ENCODE measurements at regions not wholly inside any gene's neighbourhood (a gene's known extent, or its start where the extent isn't known, plus 50 kb on each side); places are given as distances from the start of the nearest gene placed in this dataset.

DNA sequence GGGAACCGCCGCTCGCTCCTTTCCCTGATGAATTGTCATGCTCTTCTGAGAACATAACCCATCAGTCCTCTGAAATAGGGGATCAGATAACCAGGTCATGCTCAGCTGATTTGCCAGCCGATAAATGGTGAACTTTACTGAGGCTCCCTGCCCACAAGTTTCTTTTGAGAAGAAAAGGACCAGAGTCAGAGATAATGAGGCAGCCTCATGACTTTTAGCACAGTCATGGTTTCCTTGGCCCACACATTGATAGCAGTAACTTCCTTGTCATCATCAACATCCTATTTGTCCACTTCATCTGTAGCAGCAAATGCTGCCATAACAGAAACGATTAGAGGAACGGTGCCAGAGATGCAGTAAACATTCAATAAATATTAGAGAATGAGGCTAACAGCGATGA lies 509.0 kb downstream of the GATA3 start:
- no peak for ATAC-seq
- TF ChIP-seq, protein P1, sequence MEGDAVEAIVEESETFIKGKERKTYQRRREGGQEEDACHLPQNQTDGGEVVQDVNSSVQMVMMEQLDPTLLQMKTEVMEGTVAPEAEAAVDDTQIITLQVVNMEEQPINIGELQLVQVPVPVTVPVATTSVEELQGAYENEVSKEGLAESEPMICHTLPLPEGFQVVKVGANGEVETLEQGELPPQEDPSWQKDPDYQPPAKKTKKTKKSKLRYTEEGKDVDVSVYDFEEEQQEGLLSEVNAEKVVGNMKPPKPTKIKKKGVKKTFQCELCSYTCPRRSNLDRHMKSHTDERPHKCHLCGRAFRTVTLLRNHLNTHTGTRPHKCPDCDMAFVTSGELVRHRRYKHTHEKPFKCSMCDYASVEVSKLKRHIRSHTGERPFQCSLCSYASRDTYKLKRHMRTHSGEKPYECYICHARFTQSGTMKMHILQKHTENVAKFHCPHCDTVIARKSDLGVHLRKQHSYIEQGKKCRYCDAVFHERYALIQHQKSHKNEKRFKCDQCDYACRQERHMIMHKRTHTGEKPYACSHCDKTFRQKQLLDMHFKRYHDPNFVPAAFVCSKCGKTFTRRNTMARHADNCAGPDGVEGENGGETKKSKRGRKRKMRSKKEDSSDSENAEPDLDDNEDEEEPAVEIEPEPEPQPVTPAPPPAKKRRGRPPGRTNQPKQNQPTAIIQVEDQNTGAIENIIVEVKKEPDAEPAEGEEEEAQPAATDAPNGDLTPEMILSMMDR (IDR thresholded peaks at IDR 0.05): no peak
- Histone ChIP-seq H3K9me3 (no peaks in the 10 kb centered on the region), H3K4me1 (ENCODE audit: low read depth) (no peaks in the 10 kb centered on the region), H3K36me3 (ENCODE audit: low read depth) (no peaks in the 10 kb centered on the region), H3K4me3 (no peak overlapping the region)
- DNase-seq: no peak
- intact Hi-C loops (cut with DNase I, micrococcal nuclease): no loop called here

DNA sequence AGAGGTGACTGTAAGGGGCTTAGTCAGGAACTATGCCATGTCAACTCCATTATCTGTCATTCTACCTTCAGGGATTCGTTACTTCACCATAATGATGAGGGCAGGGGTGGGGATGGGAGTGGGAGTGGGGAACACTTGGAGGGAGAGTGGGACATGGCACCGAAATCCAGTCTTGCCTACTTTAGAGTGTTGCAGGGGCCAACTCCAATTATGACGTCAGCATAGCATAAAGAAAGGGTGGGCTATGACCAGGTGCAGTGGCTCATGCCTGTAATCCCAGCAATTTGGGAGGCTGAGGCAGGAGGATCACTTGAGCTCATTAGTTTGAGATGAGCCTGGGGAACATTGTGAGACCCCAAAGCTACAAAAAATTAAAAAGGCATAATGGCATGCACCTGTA lies 512.2 kb downstream of the GATA3 start:
- no peaks in the 10 kb centered on the region for H3K9me3 ChIP-seq
- DNase-seq: no peak
- TF ChIP-seq, protein P1 (IDR thresholded peaks at IDR 0.05): no peak
- no peak overlapping the region for H3K4me3 ChIP-seq
- no peak for ATAC-seq
- intact Hi-C loops (cut with DNase I, micrococcal nuclease): no loop called here
- H3K4me1 ChIP-seq (ENCODE audit: low read depth): no peaks in the 10 kb centered on the region
- no peaks in the 10 kb centered on the region for H3K36me3 ChIP-seq (ENCODE audit: low read depth)

DNA sequence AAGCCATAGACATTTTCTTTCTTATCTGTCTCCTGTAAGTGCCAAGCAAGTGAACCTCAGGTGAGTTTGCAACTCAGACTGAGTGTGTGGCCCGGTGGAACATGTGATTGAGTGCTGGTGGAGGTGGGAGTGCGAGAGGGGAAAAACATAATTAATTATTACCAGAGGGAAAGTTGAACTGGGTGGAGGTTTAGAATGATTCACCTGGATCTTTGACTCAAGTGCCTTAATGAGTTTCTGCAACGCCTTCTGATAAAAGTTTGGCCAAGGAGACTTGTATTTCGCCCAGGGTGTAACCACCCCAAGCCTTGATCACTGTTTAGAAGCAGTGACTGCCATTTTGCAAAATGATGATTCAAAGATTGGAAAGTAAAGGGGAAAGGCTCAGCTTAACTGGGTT lies 513.9 kb downstream of the GATA3 start:
- no peak overlapping the region for H3K4me3 ChIP-seq
- intact Hi-C loops (cut with DNase I, micrococcal nuclease): no loop called here
- H3K9me3 ChIP-seq: no peaks in the 10 kb centered on the region
- H3K36me3 ChIP-seq (ENCODE audit: low read depth): no peaks in the 10 kb centered on the region
- no peaks in the 10 kb centered on the region for H3K4me1 ChIP-seq (ENCODE audit: low read depth)
- TF ChIP-seq, protein P1 (IDR thresholded peaks at IDR 0.05): no peak
- no peak for ATAC-seq
- no peak for DNase-seq

DNA sequence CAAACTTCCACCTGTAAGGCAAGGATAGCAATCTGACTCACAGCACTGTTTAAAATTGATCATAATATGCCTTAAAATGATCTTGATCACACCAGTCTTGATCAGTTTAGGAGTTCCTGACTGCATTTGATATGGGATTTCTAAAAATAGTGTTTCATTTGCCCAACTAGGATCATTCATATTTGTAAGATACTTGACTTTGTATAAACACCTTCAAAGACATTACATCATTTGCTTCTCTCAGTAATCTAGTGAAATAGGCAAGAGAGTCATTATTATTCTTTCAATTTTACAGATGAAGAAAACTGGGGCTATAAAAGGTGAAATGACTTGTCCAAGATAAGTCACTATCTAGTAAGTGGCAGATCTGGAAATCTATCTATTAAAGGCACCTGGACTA lies 521.1 kb downstream of the GATA3 start:
- no peaks in the 10 kb centered on the region for H3K9me3 ChIP-seq
- no peak overlapping the region for H3K4me3 ChIP-seq
- ATAC-seq: no peak
- no peaks in the 10 kb centered on the region for H3K4me1 ChIP-seq (ENCODE audit: low read depth)
- no peak for DNase-seq
- H3K36me3 ChIP-seq (ENCODE audit: low read depth): no peaks in the 10 kb centered on the region
- TF ChIP-seq, protein P1 (IDR thresholded peaks at IDR 0.05): no peak
- intact Hi-C loops (cut with DNase I, micrococcal nuclease): no loop called here

DNA sequence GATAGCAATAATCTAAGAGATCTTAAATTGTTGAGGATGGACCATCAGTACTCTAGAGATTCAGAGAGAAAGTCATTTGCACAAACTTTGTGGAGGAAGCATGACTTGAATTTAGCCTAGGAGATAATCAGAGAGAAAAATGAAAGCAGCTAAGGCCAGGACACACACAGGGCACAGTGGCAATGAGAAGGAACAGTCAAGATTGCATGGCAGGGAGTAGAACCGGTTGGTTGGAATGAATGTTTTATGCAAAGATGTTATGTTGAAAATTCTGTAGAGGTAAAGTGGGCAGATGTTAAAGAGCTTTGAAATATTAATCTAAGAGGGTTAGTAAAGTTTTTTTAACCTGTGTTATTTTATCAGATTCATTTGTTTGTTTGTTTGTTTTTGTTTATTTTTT lies 521.8 kb downstream of the GATA3 start:
- TF ChIP-seq, protein P1 (IDR thresholded peaks at IDR 0.05): no peak
- no peak overlapping the region for H3K4me3 ChIP-seq
- DNase-seq: no peak
- no peaks in the 10 kb centered on the region for H3K36me3 ChIP-seq (ENCODE audit: low read depth)
- intact Hi-C loops (cut with DNase I, micrococcal nuclease): no loop called here
- ATAC-seq: no peak
- H3K9me3 ChIP-seq: no peaks in the 10 kb centered on the region
- H3K4me1 ChIP-seq (ENCODE audit: low read depth): no peaks in the 10 kb centered on the region

DNA sequence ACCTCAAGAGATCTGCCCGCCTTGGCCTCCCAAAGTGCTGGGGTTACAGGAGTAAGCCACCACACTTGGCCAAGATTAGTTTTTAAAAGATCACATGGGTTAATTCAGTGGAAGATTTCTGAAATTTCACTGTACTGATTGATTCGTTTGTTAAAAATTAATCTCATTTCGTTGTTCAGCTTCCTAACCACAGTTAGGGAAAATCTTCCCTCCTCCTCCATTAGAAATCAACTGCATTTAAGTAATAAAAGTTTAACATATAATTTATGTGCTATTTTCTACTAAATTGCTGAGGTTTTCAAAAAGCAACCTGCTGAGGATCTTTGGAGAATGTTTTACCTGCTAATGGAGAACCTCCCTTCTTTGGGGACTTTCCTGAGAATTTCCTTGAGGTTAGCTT lies 522.4 kb downstream of the GATA3 start:
- Histone ChIP-seq H3K4me3 (no peak overlapping the region), H3K36me3 (ENCODE audit: low read depth) (no peaks in the 10 kb centered on the region), H3K9me3 (no peaks in the 10 kb centered on the region), H3K4me1 (ENCODE audit: low read depth) (no peaks in the 10 kb centered on the region)
- TF ChIP-seq, protein P1 (IDR thresholded peaks at IDR 0.05): no peak
- DNase-seq (no peak), ATAC-seq (no peak)
- intact Hi-C loops (cut with DNase I, micrococcal nuclease): no loop called here

All from mucosa of descending colon (tissue), 3 donors.